ENCODE measurements at regions not wholly inside any gene's neighbourhood (a gene's known extent, or its start where the extent isn't known, plus 50 kb on each side); places are given as distances from the start of the nearest gene placed in this dataset.

DNA sequence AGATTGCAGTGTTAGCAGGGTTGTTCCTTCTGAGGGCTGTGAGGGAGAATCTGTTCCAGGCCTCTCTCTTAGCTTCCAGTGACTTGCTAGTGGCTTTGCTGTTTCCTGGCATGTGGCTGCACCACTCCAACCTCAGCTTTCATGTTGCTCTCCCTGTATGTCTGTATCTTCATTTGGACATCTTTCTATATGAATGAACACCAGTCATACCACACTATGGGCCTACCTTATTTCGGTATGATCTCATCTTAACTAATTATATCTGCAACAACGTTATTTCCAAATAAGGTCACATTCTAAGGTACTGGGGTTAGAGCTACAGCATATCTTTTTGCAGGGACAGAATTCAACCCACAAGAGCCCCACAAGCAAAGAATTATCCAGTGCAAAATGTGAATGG is 356.7 kb upstream of the UMPS start (continued):
- TF ChIP-seq, protein P1, sequence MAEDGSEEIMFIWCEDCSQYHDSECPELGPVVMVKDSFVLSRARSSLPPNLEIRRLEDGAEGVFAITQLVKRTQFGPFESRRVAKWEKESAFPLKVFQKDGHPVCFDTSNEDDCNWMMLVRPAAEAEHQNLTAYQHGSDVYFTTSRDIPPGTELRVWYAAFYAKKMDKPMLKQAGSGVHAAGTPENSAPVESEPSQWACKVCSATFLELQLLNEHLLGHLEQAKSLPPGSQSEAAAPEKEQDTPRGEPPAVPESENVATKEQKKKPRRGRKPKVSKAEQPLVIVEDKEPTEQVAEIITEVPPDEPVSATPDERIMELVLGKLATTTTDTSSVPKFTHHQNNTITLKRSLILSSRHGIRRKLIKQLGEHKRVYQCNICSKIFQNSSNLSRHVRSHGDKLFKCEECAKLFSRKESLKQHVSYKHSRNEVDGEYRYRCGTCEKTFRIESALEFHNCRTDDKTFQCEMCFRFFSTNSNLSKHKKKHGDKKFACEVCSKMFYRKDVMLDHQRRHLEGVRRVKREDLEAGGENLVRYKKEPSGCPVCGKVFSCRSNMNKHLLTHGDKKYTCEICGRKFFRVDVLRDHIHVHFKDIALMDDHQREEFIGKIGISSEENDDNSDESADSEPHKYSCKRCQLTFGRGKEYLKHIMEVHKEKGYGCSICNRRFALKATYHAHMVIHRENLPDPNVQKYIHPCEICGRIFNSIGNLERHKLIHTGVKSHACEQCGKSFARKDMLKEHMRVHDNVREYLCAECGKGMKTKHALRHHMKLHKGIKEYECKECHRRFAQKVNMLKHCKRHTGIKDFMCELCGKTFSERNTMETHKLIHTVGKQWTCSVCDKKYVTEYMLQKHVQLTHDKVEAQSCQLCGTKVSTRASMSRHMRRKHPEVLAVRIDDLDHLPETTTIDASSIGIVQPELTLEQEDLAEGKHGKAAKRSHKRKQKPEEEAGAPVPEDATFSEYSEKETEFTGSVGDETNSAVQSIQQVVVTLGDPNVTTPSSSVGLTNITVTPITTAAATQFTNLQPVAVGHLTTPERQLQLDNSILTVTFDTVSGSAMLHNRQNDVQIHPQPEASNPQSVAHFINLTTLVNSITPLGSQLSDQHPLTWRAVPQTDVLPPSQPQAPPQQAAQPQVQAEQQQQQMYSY (CRISPR knock-in tag; IDR thresholded peaks at IDR 0.05), result no peak
- TF ChIP-seq ZNF557 (CRISPR knock-in tag; IDR thresholded peaks at IDR 0.05) (no peak), ZNF503 (CRISPR knock-in tag; IDR thresholded peaks at IDR 0.05) (no peak)
- TF ChIP-seq, protein P2, sequence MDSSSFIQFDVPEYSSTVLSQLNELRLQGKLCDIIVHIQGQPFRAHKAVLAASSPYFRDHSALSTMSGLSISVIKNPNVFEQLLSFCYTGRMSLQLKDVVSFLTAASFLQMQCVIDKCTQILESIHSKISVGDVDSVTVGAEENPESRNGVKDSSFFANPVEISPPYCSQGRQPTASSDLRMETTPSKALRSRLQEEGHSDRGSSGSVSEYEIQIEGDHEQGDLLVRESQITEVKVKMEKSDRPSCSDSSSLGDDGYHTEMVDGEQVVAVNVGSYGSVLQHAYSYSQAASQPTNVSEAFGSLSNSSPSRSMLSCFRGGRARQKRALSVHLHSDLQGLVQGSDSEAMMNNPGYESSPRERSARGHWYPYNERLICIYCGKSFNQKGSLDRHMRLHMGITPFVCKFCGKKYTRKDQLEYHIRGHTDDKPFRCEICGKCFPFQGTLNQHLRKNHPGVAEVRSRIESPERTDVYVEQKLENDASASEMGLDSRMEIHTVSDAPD (CRISPR knock-in tag; IDR thresholded peaks at IDR 0.05), result no peak
- TF ChIP-seq, protein P3, sequence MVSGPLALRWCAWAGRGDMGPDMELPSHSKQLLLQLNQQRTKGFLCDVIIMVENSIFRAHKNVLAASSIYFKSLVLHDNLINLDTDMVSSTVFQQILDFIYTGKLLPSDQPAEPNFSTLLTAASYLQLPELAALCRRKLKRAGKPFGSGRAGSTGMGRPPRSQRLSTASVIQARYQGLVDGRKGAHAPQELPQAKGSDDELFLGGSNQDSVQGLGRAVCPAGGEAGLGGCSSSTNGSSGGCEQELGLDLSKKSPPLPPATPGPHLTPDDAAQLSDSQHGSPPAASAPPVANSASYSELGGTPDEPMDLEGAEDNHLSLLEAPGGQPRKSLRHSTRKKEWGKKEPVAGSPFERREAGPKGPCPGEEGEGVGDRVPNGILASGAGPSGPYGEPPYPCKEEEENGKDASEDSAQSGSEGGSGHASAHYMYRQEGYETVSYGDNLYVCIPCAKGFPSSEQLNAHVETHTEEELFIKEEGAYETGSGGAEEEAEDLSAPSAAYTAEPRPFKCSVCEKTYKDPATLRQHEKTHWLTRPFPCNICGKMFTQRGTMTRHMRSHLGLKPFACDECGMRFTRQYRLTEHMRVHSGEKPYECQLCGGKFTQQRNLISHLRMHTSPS (CRISPR knock-in tag; IDR thresholded peaks at IDR 0.05; ENCODE audit: low read depth), result no peak

Data from HepG2 (cell line).